ENCODE measurements at regions not wholly inside any gene's neighbourhood (a gene's known extent, or its start where the extent isn't known, plus 50 kb on each side); places are given as distances from the start of the nearest gene placed in this dataset.

DNA sequence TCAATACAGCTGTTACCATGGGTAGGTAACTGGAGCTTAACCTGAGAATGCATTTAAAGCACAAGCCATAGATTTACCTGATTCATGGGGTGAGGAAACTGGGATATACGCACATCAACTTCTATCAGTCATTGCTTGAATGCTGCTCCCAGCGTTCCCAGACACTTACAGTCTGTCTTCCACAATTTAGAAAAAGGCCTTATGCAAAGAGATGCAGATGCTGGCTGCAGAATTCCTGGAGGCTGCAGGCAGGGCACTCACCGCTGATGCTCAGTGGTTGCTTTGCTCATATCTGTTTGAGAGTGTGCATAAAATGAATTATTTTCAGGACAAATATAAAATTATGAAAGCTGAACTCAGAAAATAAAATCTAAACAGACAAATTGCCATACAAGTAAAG lies 950.7 kb upstream of the PIK3C3 start:
- TF ChIP-seq RAD21 (IDR thresholded peaks at IDR 0.05; ENCODE audit: insufficient read depth, low read depth, low read length) (no peak), ESRRA (IDR thresholded peaks at IDR 0.05; ENCODE audit: low read length) (no peak), DPF2 (IDR thresholded peaks at IDR 0.05) (no peak), MYC (IDR thresholded peaks at IDR 0.05; ENCODE audit: insufficient read depth, insufficient read length, insufficient replicate concordance, low read length, severe bottlenecking) (no peak), POLR2A (IDR thresholded peaks at IDR 0.05; ENCODE audit: low read depth, low read length) (no peak), STAT3 (IDR thresholded peaks at IDR 0.05; ENCODE audit: low read depth, low read length) (no peak), CEBPB (IDR thresholded peaks at IDR 0.05; ENCODE audit: borderline replicate concordance in 1 of 2, low read depth in 2 of 2, low read length in 2 of 2) (no peak), CREB1 (IDR thresholded peaks at IDR 0.05; ENCODE audit: low read depth) (no peak), EZH2 (IDR thresholded peaks at IDR 0.05; ENCODE audit: borderline replicate concordance, control insufficient read depth, low read depth, low read length) (no peak)
- TF ChIP-seq, protein P1, sequence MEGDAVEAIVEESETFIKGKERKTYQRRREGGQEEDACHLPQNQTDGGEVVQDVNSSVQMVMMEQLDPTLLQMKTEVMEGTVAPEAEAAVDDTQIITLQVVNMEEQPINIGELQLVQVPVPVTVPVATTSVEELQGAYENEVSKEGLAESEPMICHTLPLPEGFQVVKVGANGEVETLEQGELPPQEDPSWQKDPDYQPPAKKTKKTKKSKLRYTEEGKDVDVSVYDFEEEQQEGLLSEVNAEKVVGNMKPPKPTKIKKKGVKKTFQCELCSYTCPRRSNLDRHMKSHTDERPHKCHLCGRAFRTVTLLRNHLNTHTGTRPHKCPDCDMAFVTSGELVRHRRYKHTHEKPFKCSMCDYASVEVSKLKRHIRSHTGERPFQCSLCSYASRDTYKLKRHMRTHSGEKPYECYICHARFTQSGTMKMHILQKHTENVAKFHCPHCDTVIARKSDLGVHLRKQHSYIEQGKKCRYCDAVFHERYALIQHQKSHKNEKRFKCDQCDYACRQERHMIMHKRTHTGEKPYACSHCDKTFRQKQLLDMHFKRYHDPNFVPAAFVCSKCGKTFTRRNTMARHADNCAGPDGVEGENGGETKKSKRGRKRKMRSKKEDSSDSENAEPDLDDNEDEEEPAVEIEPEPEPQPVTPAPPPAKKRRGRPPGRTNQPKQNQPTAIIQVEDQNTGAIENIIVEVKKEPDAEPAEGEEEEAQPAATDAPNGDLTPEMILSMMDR (IDR thresholded peaks at IDR 0.05 in 2 of 3, conservative IDR thresholded peaks at IDR 0.05 in 1 of 3; ENCODE audit: control insufficient read depth in 2 of 3, extremely low read depth in 1 of 3, insufficient read depth in 1 of 3, low read depth in 3 of 3, low read length in 3 of 3) = no peak
- TF ChIP-seq, protein P2, sequence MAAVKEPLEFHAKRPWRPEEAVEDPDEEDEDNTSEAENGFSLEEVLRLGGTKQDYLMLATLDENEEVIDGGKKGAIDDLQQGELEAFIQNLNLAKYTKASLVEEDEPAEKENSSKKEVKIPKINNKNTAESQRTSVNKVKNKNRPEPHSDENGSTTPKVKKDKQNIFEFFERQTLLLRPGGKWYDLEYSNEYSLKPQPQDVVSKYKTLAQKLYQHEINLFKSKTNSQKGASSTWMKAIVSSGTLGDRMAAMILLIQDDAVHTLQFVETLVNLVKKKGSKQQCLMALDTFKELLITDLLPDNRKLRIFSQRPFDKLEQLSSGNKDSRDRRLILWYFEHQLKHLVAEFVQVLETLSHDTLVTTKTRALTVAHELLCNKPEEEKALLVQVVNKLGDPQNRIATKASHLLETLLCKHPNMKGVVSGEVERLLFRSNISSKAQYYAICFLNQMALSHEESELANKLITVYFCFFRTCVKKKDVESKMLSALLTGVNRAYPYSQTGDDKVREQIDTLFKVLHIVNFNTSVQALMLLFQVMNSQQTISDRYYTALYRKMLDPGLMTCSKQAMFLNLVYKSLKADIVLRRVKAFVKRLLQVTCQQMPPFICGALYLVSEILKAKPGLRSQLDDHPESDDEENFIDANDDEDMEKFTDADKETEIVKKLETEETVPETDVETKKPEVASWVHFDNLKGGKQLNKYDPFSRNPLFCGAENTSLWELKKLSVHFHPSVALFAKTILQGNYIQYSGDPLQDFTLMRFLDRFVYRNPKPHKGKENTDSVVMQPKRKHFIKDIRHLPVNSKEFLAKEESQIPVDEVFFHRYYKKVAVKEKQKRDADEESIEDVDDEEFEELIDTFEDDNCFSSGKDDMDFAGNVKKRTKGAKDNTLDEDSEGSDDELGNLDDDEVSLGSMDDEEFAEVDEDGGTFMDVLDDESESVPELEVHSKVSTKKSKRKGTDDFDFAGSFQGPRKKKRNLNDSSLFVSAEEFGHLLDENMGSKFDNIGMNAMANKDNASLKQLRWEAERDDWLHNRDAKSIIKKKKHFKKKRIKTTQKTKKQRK (IDR thresholded peaks at IDR 0.05; ENCODE audit: low read depth, low read length) = no peak

Data from GM12878 (cell line).